ENCODE measurements at regions not wholly inside any gene's neighbourhood (a gene's known extent, or its start where the extent isn't known, plus 50 kb on each side); places are given as distances from the start of the nearest gene placed in this dataset.

- TF ChIP-seq ZNF830 (tag by site-specific recombination; IDR thresholded peaks at IDR 0.05; ENCODE audit: low read depth): no peak
- TF ChIP-seq ZNF621 (tag by site-specific recombination; IDR thresholded peaks at IDR 0.05): no peak
- TF ChIP-seq CTCF (tag by site-specific recombination; IDR thresholded peaks at IDR 0.05): no peak
- no peak for TF ChIP-seq KLF17 (tag by site-specific recombination; IDR thresholded peaks at IDR 0.05)
These were observed 79.0 kb downstream of the SOX3 start for GRCh38 chrX:140425712-140426395.

All from HEK293 (cell line).